Vagina (tissue), 2 donors: ENCODE measurements at regions not wholly inside any gene's neighbourhood (a gene's known extent, or its start where the extent isn't known, plus 50 kb on each side); places are given as distances from the start of the nearest gene placed in this dataset.

Experiments
- CTCF ChIP-seq, 3 experiments: fragments of 450-650 bp in 2 of 3; fragments of 200-600 bp in 1 of 3; sonication (generic) in 1 of 3; IDR thresholded peaks; one replicate each; pipeline ENCODE4 v1.5.1; 2017 to 2019; ENCODE audit warnings: antibody characterized with exemption in 3 of 3, mild to moderate bottlenecking in 2 of 3, moderate library complexity in 2 of 3
- POLR2A ChIP-seq, 2 donors: fragments of 450-650 bp; IDR thresholded peaks; one replicate each; pipeline ENCODE4 v1.6.1; 2017; ENCODE audit warnings: antibody characterized with exemption in 2 of 2, mild to moderate bottlenecking in 2 of 2, moderate library complexity in 2 of 2
- POLR2AphosphoS5 ChIP-seq, 2 donors: sonication (generic); formaldehyde crosslinking; IDR thresholded peaks; one replicate each; pipeline ENCODE4 v1.9.0; 2017; ENCODE audit warnings: antibody characterized with exemption in 2 of 2, mild to moderate bottlenecking in 2 of 2, low read depth in 1 of 2; ENCODE audit not compliant: insufficient read depth in 1 of 2

GRCh38 chr10:113333313-113333712, 219.5 kb upstream of the HABP2 start:
- TF ChIP-seq CTCF (IDR thresholded peaks at IDR 0.05) (no peak), POLR2A (IDR thresholded peaks at IDR 0.05) (no peak), POLR2AphosphoS5 (IDR thresholded peaks at IDR 0.05; ENCODE audit: insufficient read depth in 1 of 2, low read depth in 1 of 2) (no peak)
